VCaP (cell line): ENCODE measurements at regions not wholly inside any gene's neighbourhood (a gene's known extent, or its start where the extent isn't known, plus 50 kb on each side); places are given as distances from the start of the nearest gene placed in this dataset.

Experiments
- H3K27ac ChIP-seq: fragments of 450-650 bp; 2 replicates; pipeline ENCODE4 v1.5.1; 2017
- TF ChIP-seq, protein P1 (sequence below): fragments of 450-650 bp; conservative IDR thresholded peaks from 2 replicates; pipeline ENCODE4 v1.5.1; 2017; ENCODE audit warnings: mild to moderate bottlenecking, moderate library complexity

- no peak overlapping the region for H3K27ac ChIP-seq
- TF ChIP-seq, protein P1, sequence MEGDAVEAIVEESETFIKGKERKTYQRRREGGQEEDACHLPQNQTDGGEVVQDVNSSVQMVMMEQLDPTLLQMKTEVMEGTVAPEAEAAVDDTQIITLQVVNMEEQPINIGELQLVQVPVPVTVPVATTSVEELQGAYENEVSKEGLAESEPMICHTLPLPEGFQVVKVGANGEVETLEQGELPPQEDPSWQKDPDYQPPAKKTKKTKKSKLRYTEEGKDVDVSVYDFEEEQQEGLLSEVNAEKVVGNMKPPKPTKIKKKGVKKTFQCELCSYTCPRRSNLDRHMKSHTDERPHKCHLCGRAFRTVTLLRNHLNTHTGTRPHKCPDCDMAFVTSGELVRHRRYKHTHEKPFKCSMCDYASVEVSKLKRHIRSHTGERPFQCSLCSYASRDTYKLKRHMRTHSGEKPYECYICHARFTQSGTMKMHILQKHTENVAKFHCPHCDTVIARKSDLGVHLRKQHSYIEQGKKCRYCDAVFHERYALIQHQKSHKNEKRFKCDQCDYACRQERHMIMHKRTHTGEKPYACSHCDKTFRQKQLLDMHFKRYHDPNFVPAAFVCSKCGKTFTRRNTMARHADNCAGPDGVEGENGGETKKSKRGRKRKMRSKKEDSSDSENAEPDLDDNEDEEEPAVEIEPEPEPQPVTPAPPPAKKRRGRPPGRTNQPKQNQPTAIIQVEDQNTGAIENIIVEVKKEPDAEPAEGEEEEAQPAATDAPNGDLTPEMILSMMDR, result no peak
These were observed 172.1 kb upstream of the PLEKHG7 start for GRCh38 chr12:92530706-92531105.

- TF ChIP-seq, protein P1, result no peak
These were observed 172.8 kb upstream of the PLEKHG7 start for GRCh38 chr12:92529944-92530343.

GRCh38 chr12:92528586-92528985 lies 174.2 kb upstream of the PLEKHG7 start:
- H3K27ac ChIP-seq, result no peak overlapping the region
- TF ChIP-seq, protein P1, result no peak

More at GRCh38 chr12:92529944-92530343, 172.8 kb upstream of the PLEKHG7 start:
- H3K27ac ChIP-seq, result no peak overlapping the region

DNA sequence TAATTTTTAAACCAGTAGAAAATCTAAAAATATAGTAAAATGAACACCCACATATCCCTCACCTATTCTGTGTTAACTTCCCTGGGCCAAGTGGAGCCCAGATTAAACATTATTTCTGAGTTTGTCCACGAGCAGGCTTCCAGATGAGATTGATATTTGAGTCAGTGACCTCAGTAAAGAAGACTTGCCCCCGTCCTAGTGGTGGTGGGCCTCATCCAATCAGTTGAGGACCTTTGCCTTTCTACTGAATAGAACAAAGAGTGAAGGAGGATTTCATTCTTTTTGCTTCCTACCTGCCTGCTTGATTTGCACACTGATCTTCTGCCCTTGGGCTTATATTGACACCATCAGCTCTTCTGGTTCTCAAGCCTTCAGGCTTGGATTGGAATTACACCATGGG lies 174.7 kb upstream of the PLEKHG7 start:
- TF ChIP-seq, protein P1, result no peak
- H3K27ac ChIP-seq, result no peak overlapping the region

GRCh38 chr12:92524489-92524888 lies 178.3 kb upstream of the PLEKHG7 start:
- TF ChIP-seq, protein P1, result no peak
- H3K27ac ChIP-seq, result no peak overlapping the region

DNA sequence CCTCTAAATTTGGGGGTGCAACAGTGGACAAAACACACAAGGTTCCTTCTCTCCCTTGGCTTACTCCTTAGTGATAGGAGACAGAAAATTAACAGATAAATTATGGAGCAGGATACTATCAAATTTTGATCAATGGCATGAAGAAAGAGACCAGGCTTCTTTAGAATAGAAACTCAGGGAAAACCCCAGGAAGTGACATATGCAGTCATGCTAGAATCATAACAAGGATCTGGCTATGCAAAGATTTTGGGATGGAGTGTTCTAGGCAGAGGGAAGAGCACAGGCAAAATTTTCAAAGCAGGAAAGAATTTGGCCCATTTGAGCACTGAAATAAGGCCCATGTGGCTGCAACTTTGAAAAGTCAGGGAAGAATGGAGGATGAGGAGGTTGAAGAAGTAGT lies 182.3 kb upstream of the PLEKHG7 start:
- TF ChIP-seq, protein P1, result no peak
- H3K27ac ChIP-seq, result no peak overlapping the region

DNA sequence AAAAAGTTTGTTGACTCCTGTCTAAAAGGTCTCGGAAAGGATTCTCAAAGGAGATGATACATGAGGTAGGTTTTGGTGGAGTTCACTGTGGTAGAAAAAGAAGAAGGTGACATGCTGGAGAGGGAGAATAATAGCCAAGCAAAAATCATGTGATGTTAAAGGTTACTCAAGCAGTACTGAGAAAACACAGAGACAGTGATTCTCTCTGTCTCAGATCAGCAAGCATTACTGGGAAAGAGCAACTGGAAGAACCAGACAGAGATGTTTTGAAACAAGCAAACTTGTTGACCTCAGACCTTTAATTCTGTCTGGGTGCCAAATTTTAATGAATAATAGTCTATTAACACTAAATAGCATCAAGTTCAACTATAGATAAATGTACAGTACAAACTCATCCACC lies 183.5 kb upstream of the PLEKHG7 start:
- TF ChIP-seq, protein P1, result no peak
- peak overlapping the region; percentile 51 for H3K27ac ChIP-seq
